MM.1S (cell line): ENCODE measurements at regions not wholly inside any gene's neighbourhood (a gene's known extent, or its start where the extent isn't known, plus 50 kb on each side); places are given as distances from the start of the nearest gene placed in this dataset.

Experiments
- DNase-seq: peaks from one replicate; pipeline ENCODE4 v3.0.0-alpha.2; 2015
- H2AFZ ChIP-seq: fragments of 300-600 bp; sonication (generic); 2 replicates; pipeline ENCODE4 v1.6.0; 2016; ENCODE audit warnings: antibody characterized with exemption, low read length
- H3F3A ChIP-seq: fragments of 300-600 bp; sonication (generic); 2 replicates; pipeline ENCODE4 v1.6.1; 2016; ENCODE audit warnings: mild to moderate bottlenecking, antibody characterized with exemption, low read length, moderate library complexity, mixed read lengths; ENCODE audit not compliant: insufficient read depth
- H3K27ac ChIP-seq: fragments of 300-600 bp; sonication (generic); 2 replicates; pipeline ENCODE4 v1.5.1; 2016; ENCODE audit warnings: mild to moderate bottlenecking, low read length
- H3K27me3 ChIP-seq: fragments of 300-600 bp; sonication (generic); replicated peaks from 2 replicates; pipeline ENCODE4 v1.6.0; 2016; ENCODE audit warnings: low read length; ENCODE audit not compliant: insufficient read depth
- H3K36me3 ChIP-seq: fragments of 300-600 bp; sonication (generic); replicated peaks from 2 replicates; pipeline ENCODE4 v1.6.1; 2016; ENCODE audit warnings: mild to moderate bottlenecking, low read length, mixed read lengths; ENCODE audit not compliant: insufficient read depth
- H3K4me1 ChIP-seq: fragments of 300-600 bp; sonication (generic); 2 replicates; pipeline ENCODE4 v1.6.1; 2016; ENCODE audit warnings: low read length, mixed read lengths
- H3K4me2 ChIP-seq: fragments of 300-600 bp; sonication (generic); 2 replicates; pipeline ENCODE4 v1.6.0; 2016; ENCODE audit warnings: low read depth, low read length
- H3K4me3 ChIP-seq: fragments of 300-600 bp; sonication (generic); 2 replicates; pipeline ENCODE4 v1.5.1; 2016; ENCODE audit warnings: low read length, mixed read lengths
- H3K79me2 ChIP-seq: fragments of 300-600 bp; sonication (generic); 2 replicates; pipeline ENCODE4 v1.6.1; 2016; ENCODE audit warnings: mixed run types, low read length, mixed read lengths
- H3K9ac ChIP-seq: fragments of 300-600 bp; sonication (generic); 2 replicates; pipeline ENCODE4 v1.6.1; 2016; ENCODE audit warnings: low read length, mixed read lengths
- H3K9me2 ChIP-seq: fragments of 300-600 bp; sonication (generic); replicated peaks from 2 replicates; pipeline ENCODE4 v1.6.1; 2016; ENCODE audit warnings: mild to moderate bottlenecking, low read length, mixed read lengths; ENCODE audit not compliant: insufficient read depth
- H3K9me3 ChIP-seq: fragments of 300-600 bp; sonication (generic); replicated peaks from 2 replicates; pipeline ENCODE4 v1.6.1; 2016; ENCODE audit warnings: mild to moderate bottlenecking, low read length, mixed read lengths; ENCODE audit not compliant: insufficient read depth
- H4K20me1 ChIP-seq: fragments of 300-600 bp; sonication (generic); 2 replicates; pipeline ENCODE4 v1.6.1; 2016; ENCODE audit warnings: mild to moderate bottlenecking, low read length, moderate library complexity, mixed read lengths; ENCODE audit not compliant: insufficient read depth
- EZH2 ChIP-seq: fragments of 300-600 bp; sonication (generic); optimal IDR thresholded peaks from 2 replicates; pipeline ENCODE3; 2017; ENCODE audit warnings: low read depth, mild to moderate bottlenecking, antibody characterized with exemption, low read length, mixed read lengths
- EZH2phosphoT487 ChIP-seq: fragments of 300-600 bp; sonication (generic); IDR thresholded peaks from 2 replicates; pipeline ENCODE4 v1.6.1; 2018; ENCODE audit warnings: antibody characterized with exemption, low read length
- TF ChIP-seq, protein P1 (sequence below): fragments of 300-600 bp; sonication (generic); IDR thresholded peaks from 2 replicates; pipeline ENCODE4 v1.5.1; 2016; ENCODE audit warnings: antibody characterized with exemption, low read length, mixed read lengths

DNA sequence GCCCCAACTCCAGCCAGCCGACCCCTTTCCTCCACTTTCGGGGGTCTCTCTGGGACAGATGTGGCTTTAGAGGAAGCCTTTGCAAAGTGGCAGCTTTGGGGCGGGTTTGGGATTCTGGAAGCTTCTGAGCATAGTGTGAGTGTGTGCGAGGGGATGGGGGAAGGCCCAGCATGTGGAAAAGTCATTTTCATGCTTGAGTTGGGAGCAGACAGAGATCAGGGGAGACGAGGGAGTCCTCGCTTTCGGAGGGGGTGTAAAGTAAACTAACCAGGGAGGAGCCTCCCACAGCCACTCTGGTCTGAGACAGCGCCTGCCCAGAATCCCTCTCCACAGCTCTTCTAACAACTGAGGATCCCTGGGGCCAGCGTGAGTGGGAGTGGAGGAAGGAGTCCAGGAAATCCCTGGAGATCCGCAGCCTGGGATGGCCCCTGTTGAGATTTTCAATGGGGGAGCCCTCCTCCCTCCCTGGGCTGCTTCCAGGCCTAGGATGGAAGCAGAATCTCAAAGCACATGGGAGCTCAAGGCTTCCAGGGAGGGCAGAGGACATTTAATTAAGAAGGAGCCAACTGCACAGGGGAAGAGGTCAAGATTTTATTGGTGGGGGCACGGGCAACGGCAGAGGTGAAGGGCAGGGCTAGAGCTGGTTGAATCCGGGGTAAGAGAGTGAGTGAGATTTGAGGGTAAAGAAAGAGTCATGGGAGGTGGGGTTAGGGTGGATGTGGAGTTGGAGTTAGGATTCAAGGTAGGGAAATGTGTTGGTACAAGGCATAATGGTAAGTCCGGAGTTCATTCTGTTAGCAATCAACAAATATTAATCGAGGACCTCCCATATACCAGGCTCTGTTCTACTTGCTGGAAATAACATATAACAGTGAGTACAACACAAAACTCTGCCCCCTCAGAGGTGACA, 102.3 kb upstream of the FOXP4 start:
- TF ChIP-seq EZH2: no peak
- no peak for TF ChIP-seq EZH2phosphoT487
- TF ChIP-seq, protein P1, sequence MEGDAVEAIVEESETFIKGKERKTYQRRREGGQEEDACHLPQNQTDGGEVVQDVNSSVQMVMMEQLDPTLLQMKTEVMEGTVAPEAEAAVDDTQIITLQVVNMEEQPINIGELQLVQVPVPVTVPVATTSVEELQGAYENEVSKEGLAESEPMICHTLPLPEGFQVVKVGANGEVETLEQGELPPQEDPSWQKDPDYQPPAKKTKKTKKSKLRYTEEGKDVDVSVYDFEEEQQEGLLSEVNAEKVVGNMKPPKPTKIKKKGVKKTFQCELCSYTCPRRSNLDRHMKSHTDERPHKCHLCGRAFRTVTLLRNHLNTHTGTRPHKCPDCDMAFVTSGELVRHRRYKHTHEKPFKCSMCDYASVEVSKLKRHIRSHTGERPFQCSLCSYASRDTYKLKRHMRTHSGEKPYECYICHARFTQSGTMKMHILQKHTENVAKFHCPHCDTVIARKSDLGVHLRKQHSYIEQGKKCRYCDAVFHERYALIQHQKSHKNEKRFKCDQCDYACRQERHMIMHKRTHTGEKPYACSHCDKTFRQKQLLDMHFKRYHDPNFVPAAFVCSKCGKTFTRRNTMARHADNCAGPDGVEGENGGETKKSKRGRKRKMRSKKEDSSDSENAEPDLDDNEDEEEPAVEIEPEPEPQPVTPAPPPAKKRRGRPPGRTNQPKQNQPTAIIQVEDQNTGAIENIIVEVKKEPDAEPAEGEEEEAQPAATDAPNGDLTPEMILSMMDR: no peak
- no peaks in the 10 kb centered on the region for H3K9me2 ChIP-seq
- no peaks in the 10 kb centered on the region for H3K4me1 ChIP-seq
- H3K27me3 ChIP-seq: peaks cover 51% of the 10 kb centered on the region
- H3K9ac ChIP-seq: no peak overlapping the region
- no peaks in the 10 kb centered on the region for H4K20me1 ChIP-seq
- H3K9me3 ChIP-seq: no peaks in the 10 kb centered on the region
- no peaks in the 10 kb centered on the region for H3K79me2 ChIP-seq
- H3K36me3 ChIP-seq: no peaks in the 10 kb centered on the region
- no peak for DNase-seq
- H2AFZ ChIP-seq: no peak overlapping the region
- no peak overlapping the region for H3K4me2 ChIP-seq
- H3F3A ChIP-seq: no peaks in the 10 kb centered on the region
- H3K27ac ChIP-seq: no peak overlapping the region
- H3K4me3 ChIP-seq: no peak overlapping the region

DNA sequence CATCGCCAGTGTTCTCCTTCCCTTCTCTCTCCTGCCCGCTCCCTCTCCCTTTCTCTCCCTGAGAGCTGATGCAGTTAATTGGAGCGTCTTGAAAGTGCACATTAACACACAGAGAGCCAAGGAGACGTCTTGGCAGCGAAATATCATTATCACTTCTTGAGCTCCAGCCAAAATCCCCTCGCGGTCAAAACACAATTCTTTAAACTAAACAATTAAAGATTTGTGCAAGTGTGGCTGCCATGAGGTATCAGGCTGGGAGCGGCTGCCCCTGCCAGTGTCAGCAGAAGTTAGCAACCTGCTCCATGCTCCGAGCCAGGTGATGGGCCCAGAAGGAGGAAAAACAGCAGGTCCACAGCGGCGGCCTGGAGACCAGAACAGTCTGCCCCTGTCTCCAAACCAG, 100.9 kb upstream of the FOXP4 start:
- no peak overlapping the region for H3K27ac ChIP-seq
- no peak overlapping the region for H3K4me2 ChIP-seq
- H3K4me1 ChIP-seq: no peaks in the 10 kb centered on the region
- no peaks in the 10 kb centered on the region for H3K9me3 ChIP-seq
- no peaks in the 10 kb centered on the region for H4K20me1 ChIP-seq
- H3K79me2 ChIP-seq: no peaks in the 10 kb centered on the region
- H3K9me2 ChIP-seq: no peaks in the 10 kb centered on the region
- no peaks in the 10 kb centered on the region for H3F3A ChIP-seq
- no peak overlapping the region for H3K4me3 ChIP-seq
- no peak for DNase-seq
- no peak overlapping the region for H3K9ac ChIP-seq
- no peak overlapping the region for H2AFZ ChIP-seq
- H3K27me3 ChIP-seq: peaks cover 43% of the 10 kb centered on the region
- H3K36me3 ChIP-seq: no peaks in the 10 kb centered on the region
- no peak for TF ChIP-seq EZH2phosphoT487

DNA sequence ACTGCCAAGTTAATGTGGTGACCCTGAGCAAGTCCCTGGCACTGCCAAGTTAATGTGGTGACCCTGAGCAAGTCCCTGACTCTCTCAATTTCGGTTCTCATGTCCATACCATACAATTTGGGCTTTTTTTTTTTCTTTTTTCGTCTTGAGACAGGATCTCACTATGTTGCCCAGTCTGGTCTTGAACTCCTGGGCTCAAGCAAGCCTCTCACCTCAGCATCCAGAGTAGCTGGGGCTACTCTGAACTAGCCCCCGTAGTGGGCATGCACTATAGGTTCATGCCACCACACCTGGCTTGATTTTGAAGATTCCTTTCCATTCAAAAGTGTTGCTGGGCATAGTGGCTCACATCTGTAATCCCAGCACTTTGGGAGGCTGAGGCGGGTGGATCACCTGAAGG, 100.0 kb upstream of the FOXP4 start:
- no peak overlapping the region for H3K4me3 ChIP-seq
- H3F3A ChIP-seq: no peaks in the 10 kb centered on the region
- DNase-seq: no peak
- H3K4me1 ChIP-seq: no peaks in the 10 kb centered on the region
- peaks cover 43% of the 10 kb centered on the region for H3K27me3 ChIP-seq
- H4K20me1 ChIP-seq: no peaks in the 10 kb centered on the region
- H3K9me2 ChIP-seq: no peaks in the 10 kb centered on the region
- no peak overlapping the region for H2AFZ ChIP-seq
- H3K36me3 ChIP-seq: no peaks in the 10 kb centered on the region
- no peaks in the 10 kb centered on the region for H3K9me3 ChIP-seq
- no peak overlapping the region for H3K27ac ChIP-seq
- H3K9ac ChIP-seq: no peak overlapping the region
- no peak overlapping the region for H3K4me2 ChIP-seq
- TF ChIP-seq EZH2: no peak
- no peak for TF ChIP-seq EZH2phosphoT487
- TF ChIP-seq, protein P1: no peak
- no peaks in the 10 kb centered on the region for H3K79me2 ChIP-seq
